ENCODE measurements at regions not wholly inside any gene's neighbourhood (a gene's known extent, or its start where the extent isn't known, plus 50 kb on each side); places are given as distances from the start of the nearest gene placed in this dataset.

DNA sequence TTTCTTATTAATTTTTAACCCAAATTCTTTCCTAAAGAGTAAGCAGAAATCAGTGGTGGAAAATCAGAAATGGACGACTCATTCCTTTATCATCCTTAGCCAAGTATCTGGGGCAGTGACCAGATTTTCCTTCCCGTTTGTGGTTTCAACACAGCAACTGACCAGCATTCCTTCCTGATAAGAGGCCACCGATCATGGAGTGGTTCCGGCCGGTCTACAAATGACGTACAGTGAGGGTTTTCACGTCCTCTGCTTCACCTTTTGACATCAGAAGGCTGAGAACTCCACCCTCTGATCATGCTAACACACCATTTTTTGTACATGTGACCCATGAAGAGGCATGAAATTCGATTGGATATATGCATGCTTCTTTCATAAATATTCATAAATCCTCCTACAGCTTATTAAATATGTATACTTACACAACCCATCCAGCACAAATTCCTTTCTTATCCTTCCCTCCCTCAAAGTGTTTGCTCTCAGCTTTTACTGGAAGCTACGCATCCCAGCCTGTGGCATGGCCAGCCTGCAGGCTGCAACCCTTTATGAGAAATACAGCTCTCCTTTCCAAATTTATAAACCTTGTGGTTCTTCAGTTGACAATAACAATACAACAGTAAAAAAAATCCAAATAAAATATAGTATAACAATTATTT, 173.0 kb upstream of the CASK start:
- no peaks in the 10 kb centered on the region for H3K27me3 Mint-ChIP-seq
- DNase-seq (ENCODE audit: extremely low spot score, unreplicated experiment): no peak
- TF ChIP-seq, protein P1, sequence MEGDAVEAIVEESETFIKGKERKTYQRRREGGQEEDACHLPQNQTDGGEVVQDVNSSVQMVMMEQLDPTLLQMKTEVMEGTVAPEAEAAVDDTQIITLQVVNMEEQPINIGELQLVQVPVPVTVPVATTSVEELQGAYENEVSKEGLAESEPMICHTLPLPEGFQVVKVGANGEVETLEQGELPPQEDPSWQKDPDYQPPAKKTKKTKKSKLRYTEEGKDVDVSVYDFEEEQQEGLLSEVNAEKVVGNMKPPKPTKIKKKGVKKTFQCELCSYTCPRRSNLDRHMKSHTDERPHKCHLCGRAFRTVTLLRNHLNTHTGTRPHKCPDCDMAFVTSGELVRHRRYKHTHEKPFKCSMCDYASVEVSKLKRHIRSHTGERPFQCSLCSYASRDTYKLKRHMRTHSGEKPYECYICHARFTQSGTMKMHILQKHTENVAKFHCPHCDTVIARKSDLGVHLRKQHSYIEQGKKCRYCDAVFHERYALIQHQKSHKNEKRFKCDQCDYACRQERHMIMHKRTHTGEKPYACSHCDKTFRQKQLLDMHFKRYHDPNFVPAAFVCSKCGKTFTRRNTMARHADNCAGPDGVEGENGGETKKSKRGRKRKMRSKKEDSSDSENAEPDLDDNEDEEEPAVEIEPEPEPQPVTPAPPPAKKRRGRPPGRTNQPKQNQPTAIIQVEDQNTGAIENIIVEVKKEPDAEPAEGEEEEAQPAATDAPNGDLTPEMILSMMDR (conservative IDR thresholded peaks at IDR 0.05): no peak
- no peak overlapping the region for H3K4me3 Mint-ChIP-seq
- H3K27ac Mint-ChIP-seq: no peak overlapping the region
- no peaks in the 10 kb centered on the region for H3K4me1 Mint-ChIP-seq (ENCODE audit: unreplicated experiment)
- no peaks in the 10 kb centered on the region for H3K36me3 Mint-ChIP-seq
- H3K9me3 Mint-ChIP-seq: peaks cover 5% of the 10 kb centered on the region

DNA sequence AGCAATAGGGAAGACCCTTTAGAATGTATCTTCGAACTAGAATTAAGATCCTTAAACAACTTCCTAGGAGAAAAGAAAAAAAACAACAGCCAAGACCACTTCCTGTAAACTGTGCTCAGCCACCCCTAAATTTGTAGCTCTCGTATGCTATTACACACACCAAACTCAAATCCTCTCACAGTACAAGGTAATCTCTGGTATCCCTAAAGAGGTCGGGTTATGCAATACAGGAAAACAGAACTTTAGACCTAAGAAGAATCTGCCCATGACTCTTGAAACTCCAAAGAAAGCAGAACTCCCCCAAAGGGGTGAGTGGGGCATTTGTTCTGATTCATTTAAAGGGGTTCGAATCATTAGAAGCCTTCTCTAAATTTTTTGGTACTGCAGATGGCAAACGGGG, 170.9 kb upstream of the CASK start:
- Mint-ChIP-seq H3K27me3 (no peaks in the 10 kb centered on the region), H3K4me3 (no peak overlapping the region), H3K4me1 (ENCODE audit: unreplicated experiment) (no peaks in the 10 kb centered on the region)

DNA sequence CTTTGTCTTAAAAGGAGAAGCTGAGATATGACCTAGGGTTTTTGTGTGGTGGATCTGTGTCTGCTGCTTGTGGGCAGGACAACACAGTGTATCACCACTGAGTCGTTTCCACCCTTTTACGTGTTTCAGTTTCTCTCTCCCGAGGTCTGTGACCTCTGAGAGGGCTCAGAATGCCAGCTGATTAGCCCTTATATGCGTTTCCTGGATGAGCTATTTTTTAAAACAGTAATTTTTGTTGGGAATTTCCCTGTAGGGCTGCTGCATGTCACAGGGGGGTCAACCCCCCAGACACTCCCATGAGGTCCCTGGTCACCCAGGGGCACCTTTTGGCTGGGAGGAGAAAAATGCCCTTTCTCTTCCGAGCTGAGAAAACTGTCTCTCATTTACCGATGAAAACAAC, 170.4 kb upstream of the CASK start:
- Mint-ChIP-seq H3K4me3 (no peak overlapping the region), H3K27ac (no peak overlapping the region)
- DNase-seq (ENCODE audit: extremely low spot score, unreplicated experiment): no peak

More for the DNA sequence above, 170.9 kb upstream of the CASK start:
- H3K27ac Mint-ChIP-seq: no peak overlapping the region
- TF ChIP-seq, protein P1 (conservative IDR thresholded peaks at IDR 0.05): no peak
- peaks cover 9% of the 10 kb centered on the region for H3K9me3 Mint-ChIP-seq
- no peaks in the 10 kb centered on the region for H3K36me3 Mint-ChIP-seq
- no peak for DNase-seq (ENCODE audit: extremely low spot score, unreplicated experiment)

DNA sequence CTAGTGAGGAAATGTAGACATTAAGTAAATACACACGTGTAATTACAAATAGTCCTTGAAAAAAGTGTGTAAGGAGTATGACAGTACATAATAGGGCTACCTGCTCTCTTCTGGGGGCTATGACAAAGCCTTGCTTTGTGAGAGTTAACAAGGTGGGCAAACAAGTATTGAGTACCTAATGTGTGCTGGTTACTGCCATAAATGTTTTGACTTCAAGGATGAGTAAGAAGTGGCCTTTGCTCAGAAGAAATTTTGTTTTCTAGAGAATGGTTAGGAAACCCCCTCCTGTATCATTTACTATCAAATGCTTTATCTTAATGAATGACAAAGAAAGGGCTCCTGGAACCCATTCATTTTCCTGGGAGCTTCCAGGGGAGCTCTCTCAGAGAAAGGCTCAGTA, 167.0 kb upstream of the CASK start:
- H3K27ac Mint-ChIP-seq: no peak overlapping the region
- no peak for DNase-seq (ENCODE audit: extremely low spot score, unreplicated experiment)
- no peaks in the 10 kb centered on the region for H3K36me3 Mint-ChIP-seq
- peaks cover 9% of the 10 kb centered on the region for H3K9me3 Mint-ChIP-seq
- no peak overlapping the region for H3K4me3 Mint-ChIP-seq
- TF ChIP-seq, protein P1 (conservative IDR thresholded peaks at IDR 0.05): no peak
- no peaks in the 10 kb centered on the region for H3K27me3 Mint-ChIP-seq
- H3K4me1 Mint-ChIP-seq (ENCODE audit: unreplicated experiment): no peaks in the 10 kb centered on the region

More for the DNA sequence above, 170.4 kb upstream of the CASK start:
- no peaks in the 10 kb centered on the region for H3K27me3 Mint-ChIP-seq
- TF ChIP-seq, protein P1 (conservative IDR thresholded peaks at IDR 0.05): no peak
- no peaks in the 10 kb centered on the region for H3K4me1 Mint-ChIP-seq (ENCODE audit: unreplicated experiment)
- H3K9me3 Mint-ChIP-seq: peaks cover 9% of the 10 kb centered on the region
- H3K36me3 Mint-ChIP-seq: no peaks in the 10 kb centered on the region

DNA sequence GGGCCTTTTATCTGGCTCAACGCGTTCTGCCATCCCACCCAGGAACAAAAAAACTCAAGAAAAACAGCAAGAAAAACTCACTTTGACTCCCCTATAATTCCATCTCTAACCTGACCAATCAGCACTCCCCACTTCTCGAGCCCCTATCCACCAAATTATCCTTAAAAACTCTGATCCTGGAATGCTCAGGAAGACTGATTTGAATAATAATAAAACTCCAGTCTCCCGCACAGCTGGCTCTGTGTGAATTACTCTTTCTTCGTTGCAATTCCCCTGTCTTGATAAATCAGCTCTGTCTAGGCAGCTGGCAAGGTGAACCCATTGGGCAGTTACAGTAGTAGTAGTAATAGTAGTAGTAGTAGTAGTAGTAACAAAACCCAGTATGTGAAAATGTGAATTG, 165.7 kb upstream of the CASK start:
- TF ChIP-seq, protein P1 (conservative IDR thresholded peaks at IDR 0.05): no peak
- H3K4me1 Mint-ChIP-seq (ENCODE audit: unreplicated experiment): no peaks in the 10 kb centered on the region
- peaks cover 5% of the 10 kb centered on the region for H3K9me3 Mint-ChIP-seq
- DNase-seq (ENCODE audit: extremely low spot score, unreplicated experiment): no peak
- H3K4me3 Mint-ChIP-seq: no peak overlapping the region
- H3K36me3 Mint-ChIP-seq: no peaks in the 10 kb centered on the region
- no peak overlapping the region for H3K27ac Mint-ChIP-seq
- H3K27me3 Mint-ChIP-seq: no peaks in the 10 kb centered on the region

Data from type B pancreatic cell (in vitro differentiated cells).